GM19438 (cell line): ENCODE measurements at regions not wholly inside any gene's neighbourhood (a gene's known extent, or its start where the extent isn't known, plus 50 kb on each side); places are given as distances from the start of the nearest gene placed in this dataset.
"Not testable (repeated sequence)": the region's sequence is repeated elsewhere in the genome, so short reads cannot be mapped to it uniquely, and the experiment has no call there.

Experiments used
- ATAC-seq: cut with Tn5 transposase; IDR thresholded peaks from one replicate; pipeline ENCODE4 v1.9.1; 2021; ENCODE audit warnings: low read depth; ENCODE audit not compliant: unreplicated experiment

GRCh38 chr14:58725871-58726270, 88.1 kb downstream of the DACT1 start:
- ATAC-seq = no peak

GRCh38 chr14:58730792-58731464, 93.2 kb downstream of the DACT1 start:
- ATAC-seq = no peak

DNA sequence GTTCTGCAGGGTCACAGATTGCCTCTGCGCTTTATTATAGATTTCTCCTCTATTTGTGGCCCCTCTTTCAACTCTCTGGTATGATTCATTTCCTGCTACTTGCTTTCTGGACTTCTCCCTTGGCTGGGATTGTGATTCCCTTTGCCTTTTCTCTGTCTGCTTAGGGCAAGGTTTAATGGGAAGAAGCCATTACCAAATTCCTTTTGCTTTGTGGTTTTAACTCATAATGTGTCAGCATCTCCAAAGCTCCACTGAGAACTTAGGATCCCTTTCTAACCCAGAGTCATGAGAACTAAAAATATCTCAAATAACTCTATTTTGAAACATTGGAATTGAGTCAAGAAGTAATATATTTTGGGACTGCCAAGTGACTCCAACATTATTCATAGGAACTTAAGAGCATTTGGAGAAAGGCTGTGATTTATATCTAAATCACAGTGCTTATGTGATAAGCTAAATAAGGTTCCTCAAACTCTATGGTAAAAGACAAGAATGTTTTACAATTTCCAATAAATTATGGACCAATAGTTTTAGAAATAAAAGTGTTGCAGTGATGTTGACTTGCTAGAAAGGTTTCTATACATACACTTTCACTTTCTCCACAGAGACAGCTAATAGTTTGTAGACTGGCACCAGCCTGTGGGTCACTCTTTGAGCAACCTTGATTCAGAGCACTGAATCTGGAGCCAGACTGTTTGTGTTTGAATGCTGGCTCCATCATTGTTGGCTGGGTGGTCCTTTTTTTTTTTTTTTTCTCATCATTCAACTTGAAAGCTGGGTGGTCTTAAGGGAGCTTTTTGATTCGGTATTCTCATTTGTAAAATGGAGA, 93.9 kb downstream of the DACT1 start:
- no peak for ATAC-seq

- no peak for ATAC-seq
These were observed 94.6 kb downstream of the DACT1 start for GRCh38 chr14:58732387-58732786.

DNA sequence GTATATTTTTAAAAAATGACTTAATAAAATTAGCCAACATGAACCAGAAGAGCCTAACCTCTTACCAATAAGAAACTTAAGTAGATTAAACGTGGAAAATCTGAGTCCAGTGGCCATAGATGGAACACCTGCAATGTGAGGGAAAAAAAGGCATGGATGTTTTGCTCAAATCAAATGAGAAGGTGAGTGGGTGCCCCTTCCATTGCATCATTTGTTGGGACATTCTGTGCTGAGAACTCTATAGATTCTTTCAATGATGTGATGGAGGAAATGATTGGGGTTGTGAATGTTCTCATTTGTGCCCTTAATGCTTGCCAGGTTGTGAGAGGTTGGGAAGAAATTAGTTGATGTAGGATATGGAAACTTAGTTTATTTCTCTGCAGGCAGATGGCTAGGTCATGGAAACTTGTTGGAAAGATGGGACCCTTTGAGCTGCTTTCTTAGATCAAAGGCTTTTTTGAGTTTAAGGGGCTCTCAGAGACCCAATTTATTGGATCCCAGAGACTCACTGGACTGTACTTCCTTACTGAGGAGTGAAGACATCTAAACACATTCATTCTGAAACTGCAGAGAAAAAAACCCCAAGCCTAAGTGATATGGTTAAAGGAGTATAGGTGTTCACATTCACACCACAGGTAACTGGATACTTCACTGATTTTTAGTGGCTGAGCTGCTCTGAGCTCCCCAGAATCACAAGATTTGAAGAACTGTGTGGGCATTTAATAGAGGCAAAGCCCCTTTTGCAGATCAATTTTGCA, 95.9 kb downstream of the DACT1 start:
- no peak for ATAC-seq

- ATAC-seq = no peak
These were observed 97.8 kb downstream of the DACT1 start for GRCh38 chr14:58735596-58735995.

- no peak for ATAC-seq
These were observed 98.8 kb downstream of the DACT1 start for GRCh38 chr14:58736606-58737005.

DNA sequence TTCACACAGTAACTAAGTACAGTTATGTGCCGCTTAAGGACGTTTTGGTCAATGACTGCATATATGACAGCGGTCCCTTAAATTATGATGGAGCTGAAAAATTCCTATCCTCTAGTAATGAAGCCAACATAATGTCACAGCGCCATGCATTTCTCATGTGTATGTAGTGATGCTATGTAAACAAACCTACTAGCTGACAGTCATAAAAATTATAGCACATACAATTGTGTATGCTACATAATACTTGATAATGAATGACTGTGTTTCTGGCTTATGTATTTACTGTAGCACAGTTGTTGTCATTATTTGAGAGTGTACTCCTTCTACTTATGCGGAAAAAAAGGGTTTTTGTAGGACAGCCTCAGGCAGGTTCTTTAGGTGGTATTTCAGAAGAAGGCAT, 99.7 kb downstream of the DACT1 start:
- no peak for ATAC-seq

- ATAC-seq = no peak
These were observed 100.6 kb downstream of the DACT1 start for GRCh38 chr14:58738189-58738836.

DNA sequence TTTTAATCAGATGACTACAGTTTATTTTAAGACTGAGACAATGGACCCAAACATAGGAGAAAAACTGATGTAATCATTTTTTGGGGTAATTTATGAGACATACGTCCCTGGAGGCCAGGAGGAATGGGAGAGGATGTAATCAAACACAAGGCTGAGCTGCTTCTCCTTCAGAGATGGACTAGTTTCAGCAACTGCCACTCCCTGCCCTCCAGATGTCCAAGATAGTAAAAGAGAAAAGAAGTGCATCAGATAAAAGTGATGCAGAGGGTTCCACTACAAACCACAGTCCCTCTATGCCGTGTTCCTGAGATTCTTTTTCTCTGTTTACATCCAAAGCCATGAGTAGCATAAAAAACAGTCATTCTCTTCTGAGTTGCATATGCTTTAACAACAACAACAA, 101.1 kb downstream of the DACT1 start:
- ATAC-seq = no peak

GRCh38 chr14:58739674-58740073, 101.9 kb downstream of the DACT1 start:
- no peak for ATAC-seq

DNA sequence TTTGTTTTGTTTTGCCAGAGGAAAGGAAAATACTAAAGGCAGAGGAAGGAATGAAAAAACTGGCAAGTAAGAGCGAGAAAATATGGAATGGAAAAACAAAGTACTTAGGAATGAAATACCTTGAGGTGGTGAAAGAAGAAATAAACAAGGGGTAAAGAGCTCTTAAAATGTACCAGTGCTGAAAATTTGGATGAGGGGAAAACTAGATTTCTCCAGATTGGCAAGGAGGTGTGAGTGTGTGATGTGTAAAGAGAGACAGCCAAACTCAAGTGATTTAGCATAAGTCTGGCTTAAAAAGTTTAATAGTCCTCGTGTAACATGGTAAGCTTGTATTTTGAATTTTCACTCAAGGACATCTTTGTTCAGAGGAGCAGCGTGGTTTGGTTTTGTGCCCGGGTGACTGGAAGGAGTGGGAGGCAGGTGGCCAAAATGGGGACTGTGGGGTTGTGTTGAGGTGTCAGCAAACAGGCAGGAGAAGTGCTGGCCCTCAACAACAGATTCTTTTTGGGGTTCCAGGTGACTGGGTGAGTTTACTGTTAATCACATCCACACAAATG, 102.7 kb downstream of the DACT1 start:
- ATAC-seq = no peak

GRCh38 chr14:58744801-58745394, 107.1 kb downstream of the DACT1 start:
- no peak for ATAC-seq

- ATAC-seq = no peak
These were observed 108.5 kb downstream of the DACT1 start for GRCh38 chr14:58746261-58746660.

DNA sequence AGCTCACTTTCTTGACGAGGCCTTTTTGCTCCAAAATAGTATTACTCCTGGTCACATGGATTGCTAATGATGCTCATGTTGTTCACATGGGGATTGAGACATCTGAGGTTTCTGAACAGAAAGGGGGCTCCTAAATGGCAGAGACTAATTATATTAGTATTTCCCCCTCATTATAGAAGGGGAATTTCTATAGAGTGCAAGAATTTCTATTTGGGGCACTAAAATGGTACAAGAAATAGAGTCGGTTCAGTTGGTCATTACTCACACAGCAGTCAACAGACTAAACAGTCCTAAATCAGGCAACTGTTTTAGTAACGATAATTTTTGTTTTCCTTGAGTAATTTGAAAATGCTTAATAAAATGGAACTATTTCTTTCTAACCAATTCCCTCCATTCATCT, 108.9 kb downstream of the DACT1 start:
- ATAC-seq = no peak

DNA sequence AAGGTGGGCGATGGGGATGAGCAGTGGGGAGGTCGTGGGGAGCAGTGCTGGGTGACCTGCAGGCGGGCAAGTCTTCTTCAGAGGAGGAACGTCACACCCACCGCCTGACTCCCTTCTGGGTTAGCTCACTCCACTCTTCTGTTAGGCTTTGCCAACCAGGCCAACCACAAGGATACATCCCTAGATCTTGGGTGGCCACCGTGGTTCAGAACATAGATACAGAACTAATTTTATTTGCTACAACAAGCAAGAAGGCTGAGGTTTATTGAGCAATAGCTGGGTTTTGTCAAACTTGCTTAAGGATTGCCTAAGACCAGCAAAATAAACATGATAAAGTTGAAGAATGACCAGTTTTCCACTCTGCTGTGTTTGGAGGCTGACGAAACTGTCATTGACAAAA, 109.4 kb downstream of the DACT1 start:
- ATAC-seq = no peak

GRCh38 chr14:58748251-58748650, 110.5 kb downstream of the DACT1 start:
- not testable (repeated sequence) for ATAC-seq

- peak; percentile 93 for ATAC-seq
These were observed 111.4 kb downstream of the DACT1 start for GRCh38 chr14:58749066-58749669.

- ATAC-seq = no peak
These were observed 112.8 kb downstream of the DACT1 start for GRCh38 chr14:58750321-58751269.
